ENCODE measurements at regions not wholly inside any gene's neighbourhood (a gene's known extent, or its start where the extent isn't known, plus 50 kb on each side); places are given as distances from the start of the nearest gene placed in this dataset.
"Not testable (repeated sequence)": the region's sequence is repeated elsewhere in the genome, so short reads cannot be mapped to it uniquely, and the experiment has no call there.

- no peak for DNase-seq (ENCODE audit: low read depth)
Observed at GRCh38 chr4:128688846-128689437, 120.6 kb upstream of the JADE1 start.

GRCh38 chr4:128688033-128688721 is 121.3 kb upstream of the JADE1 start:
- DNase-seq (ENCODE audit: low read depth): no peak

GRCh38 chr4:128686810-128687209 is 122.7 kb upstream of the JADE1 start:
- no peak for DNase-seq (ENCODE audit: low read depth)

GRCh38 chr4:128686032-128686465 is 123.5 kb upstream of the JADE1 start:
- no peak for DNase-seq (ENCODE audit: low read depth)

GRCh38 chr4:128684016-128684415 is 125.5 kb upstream of the JADE1 start:
- DNase-seq (ENCODE audit: low read depth): no peak

GRCh38 chr4:128682942-128683666 is 126.4 kb upstream of the JADE1 start:
- DNase-seq (ENCODE audit: low read depth): no peak

GRCh38 chr4:128676095-128676494 is 133.4 kb upstream of the JADE1 start:
- no peak for DNase-seq (ENCODE audit: low read depth)

- no peak for DNase-seq (ENCODE audit: low read depth)
Observed at GRCh38 chr4:128675083-128675482, 134.4 kb upstream of the JADE1 start.

- DNase-seq (ENCODE audit: low read depth): not testable (repeated sequence)
Observed at GRCh38 chr4:128673159-128673558, 136.3 kb upstream of the JADE1 start.

- DNase-seq (ENCODE audit: low read depth): not testable (repeated sequence)
Observed at GRCh38 chr4:128672596-128672995, 136.9 kb upstream of the JADE1 start.

GRCh38 chr4:128670513-128670912 is 139.0 kb upstream of the JADE1 start:
- DNase-seq (ENCODE audit: low read depth): no peak

GRCh38 chr4:128668566-128668965 is 140.9 kb upstream of the JADE1 start:
- no peak for DNase-seq (ENCODE audit: low read depth)

- no peak for DNase-seq (ENCODE audit: low read depth)
Observed at GRCh38 chr4:128665514-128665913, 144.0 kb upstream of the JADE1 start.

GRCh38 chr4:128663325-128663724 is 146.2 kb upstream of the JADE1 start:
- DNase-seq (ENCODE audit: low read depth): no peak

GRCh38 chr4:128661479-128661878 is 148.0 kb upstream of the JADE1 start:
- no peak for DNase-seq (ENCODE audit: low read depth)

GRCh38 chr4:128660361-128661215 is 148.9 kb upstream of the JADE1 start:
- DNase-seq (ENCODE audit: low read depth): no peak

- no peak for DNase-seq (ENCODE audit: low read depth)
Observed at GRCh38 chr4:128658214-128658631, 151.3 kb upstream of the JADE1 start.

- DNase-seq (ENCODE audit: low read depth): no peak
Observed at GRCh38 chr4:128657638-128658037, 151.9 kb upstream of the JADE1 start.

GRCh38 chr4:128654465-128654864 is 155.0 kb upstream of the JADE1 start:
- no peak for DNase-seq (ENCODE audit: low read depth)

GRCh38 chr4:128653527-128654444 is 155.7 kb upstream of the JADE1 start:
- DNase-seq (ENCODE audit: low read depth): no peak

GRCh38 chr4:128649575-128650205 is 159.8 kb upstream of the JADE1 start:
- DNase-seq (ENCODE audit: low read depth): no peak
